GM19239 (cell line): ENCODE measurements at regions not wholly inside any gene's neighbourhood (a gene's known extent, or its start where the extent isn't known, plus 50 kb on each side); places are given as distances from the start of the nearest gene placed in this dataset.
A peak's percentile ranks its signal among the peaks of the same experiment; 100 is the strongest.
"Not testable (repeated sequence)": the region's sequence is repeated elsewhere in the genome, so short reads cannot be mapped to it uniquely, and the experiment has no call there.

Experiments
- DNase-seq: peaks from one replicate; pipeline ENCODE4 v3.0.0; 2011; ENCODE audit warnings: low spot score; ENCODE audit not compliant: insufficient read length
- FAIRE-seq: peaks from 2 replicates; lab custom pipeline; 2011; peaks lifted over from hg19 to GRCh38; lab: Jason Lieb, UNC

DNA sequence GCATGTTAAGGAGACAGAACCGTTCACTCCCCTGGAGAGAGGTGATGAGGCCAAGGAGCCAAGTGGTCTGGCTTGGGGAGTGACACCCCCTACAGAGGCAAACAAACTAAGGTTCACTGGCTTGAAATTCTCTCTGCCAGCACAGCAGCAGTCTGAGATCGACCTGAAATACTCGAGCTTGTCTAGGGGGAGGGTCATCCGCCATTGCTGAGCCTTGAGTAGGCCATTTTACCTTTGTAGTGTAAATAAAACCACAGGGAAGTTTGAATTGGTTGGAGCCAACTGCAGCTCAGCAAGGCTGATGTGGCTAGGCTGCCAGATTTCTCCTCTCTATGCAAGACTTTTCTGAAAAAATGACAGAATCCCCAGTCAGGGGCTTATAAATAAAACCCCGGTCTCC lies 52.9 kb downstream of the CDY2B start:
- FAIRE-seq, DNase-seq: not testable (repeated sequence)

- not testable (repeated sequence) for FAIRE-seq, DNase-seq
Observed at GRCh38 chrY:17819700-17820099, 60.3 kb downstream of the CDY2B start.

- DNase-seq, FAIRE-seq: not testable (repeated sequence)
Observed at GRCh38 chrY:17819025-17819646, 60.9 kb downstream of the CDY2B start.

DNA sequence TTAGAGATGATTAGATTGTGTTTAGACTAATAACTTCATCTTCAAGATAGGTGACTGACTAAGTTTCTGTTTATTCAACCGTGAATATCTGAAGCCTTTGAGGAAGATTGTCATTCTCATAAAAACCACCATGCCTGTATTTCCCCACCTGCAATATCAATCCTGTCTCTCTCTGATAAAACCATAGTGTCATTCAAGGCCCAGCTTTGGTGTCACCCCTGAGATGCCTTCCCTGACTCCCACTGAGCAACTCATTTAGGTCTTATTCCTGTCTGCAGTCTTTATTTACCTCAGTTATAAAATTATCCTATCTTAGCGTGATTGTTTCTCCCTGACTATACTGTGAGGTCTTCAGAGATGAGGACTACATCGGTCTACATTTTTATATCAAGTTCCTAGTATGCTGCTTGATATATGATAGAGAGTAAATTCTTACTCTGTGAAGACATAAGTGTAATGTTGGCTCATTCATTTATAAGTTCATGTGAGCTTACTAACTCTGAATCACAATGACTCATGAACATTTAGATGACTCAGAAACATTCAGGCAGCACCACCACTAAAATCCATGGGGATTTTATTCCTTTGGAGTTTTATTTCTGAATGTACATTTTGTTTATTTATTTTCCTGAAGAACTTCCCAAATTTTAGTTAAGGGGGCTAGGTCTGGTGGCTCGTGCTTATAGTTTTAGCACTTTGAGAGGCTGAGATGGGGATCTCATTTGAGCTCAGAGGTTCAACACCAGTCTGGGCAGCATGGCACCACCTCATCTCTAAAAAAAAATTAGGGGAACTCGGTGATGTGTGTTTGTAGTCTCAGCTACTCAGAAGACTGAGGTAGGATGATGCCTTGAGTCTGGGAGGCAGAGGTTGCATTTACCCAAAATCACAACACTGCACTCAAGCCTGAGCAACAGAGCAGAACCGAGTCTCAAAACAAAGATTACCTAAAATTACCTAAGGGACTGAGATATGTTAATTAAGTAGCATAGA lies 62.6 kb downstream of the CDY2B start:
- not testable (repeated sequence) for FAIRE-seq, DNase-seq

GRCh38 chrY:17812664-17813063 lies 67.4 kb downstream of the CDY2B start:
- not testable (repeated sequence) for FAIRE-seq, DNase-seq

DNA sequence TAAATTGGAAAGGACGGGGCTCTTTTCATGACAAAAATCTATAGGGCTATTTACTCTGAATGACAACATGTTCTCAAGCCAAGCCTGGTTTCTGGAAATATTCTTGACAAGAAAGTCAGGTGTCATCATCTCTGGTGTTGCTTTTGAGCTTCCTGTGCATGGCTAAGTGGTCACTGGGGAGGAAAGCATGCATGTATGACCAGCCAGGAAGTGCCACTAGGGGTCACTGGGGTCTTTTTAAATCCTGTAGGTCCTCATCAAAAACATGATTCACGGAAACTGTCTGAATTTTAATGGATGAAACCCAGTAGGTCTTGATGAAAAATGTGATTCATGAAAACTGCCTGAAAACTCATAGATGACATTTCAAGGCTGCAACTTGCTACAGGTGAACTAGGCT lies 80.1 kb downstream of the CDY2B start:
- FAIRE-seq = peak; percentile 71
- not testable (repeated sequence) for DNase-seq

GRCh38 chrY:17787214-17787613 lies 92.8 kb downstream of the CDY2B start:
- not testable (repeated sequence) for FAIRE-seq, DNase-seq

DNA sequence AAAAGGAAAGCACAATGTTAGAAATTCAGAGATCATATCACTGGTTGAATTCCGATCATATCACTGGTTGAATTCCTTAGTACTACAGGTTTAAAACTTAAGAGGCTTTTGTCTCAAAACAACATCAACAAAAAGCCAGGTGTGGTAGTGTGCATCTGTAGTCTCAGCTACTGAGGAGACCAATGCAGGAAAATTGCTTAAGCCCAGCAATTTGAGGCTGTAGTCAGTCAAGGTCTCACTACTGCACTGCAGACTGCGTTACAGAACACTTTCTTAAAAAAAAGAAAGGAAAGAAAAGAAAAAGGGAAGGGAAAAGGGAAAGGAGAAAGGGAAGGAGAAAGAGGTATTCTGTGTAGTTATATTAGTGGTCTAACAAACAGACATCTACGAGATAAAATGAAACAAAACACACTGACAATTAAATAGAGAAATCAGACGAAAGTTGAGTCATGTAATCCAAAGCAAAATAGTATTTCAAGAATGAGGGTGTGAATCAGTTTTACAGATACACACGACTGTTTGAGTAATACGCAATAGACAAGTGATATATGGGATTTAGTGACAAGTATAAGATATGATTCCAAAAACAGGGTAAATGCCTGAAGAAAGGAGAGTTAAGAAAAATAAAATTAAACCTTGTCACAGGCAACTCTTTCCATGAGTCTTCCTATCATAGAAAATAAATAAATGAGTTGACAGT lies 113.9 kb downstream of the CDY2B start:
- not testable (repeated sequence) for DNase-seq, FAIRE-seq

DNA sequence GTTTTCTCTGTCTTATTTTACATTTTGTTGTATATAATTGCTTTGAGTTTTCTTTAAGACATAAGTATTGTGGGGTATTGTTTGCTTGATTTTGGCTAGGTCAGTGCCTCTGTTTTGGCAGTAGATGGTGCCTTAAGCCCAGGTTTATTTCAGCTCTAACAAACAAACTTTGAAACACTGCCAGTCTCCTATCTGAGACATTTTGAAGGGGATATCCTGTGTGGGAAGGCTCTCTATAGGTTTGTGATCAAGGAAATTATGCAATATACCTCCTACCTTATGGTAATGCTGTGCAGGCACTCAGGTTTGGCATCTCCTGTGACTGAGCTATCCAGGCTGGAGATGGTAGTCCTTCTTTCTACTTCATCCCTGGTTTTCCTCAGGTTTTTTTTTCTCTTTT lies 120.8 kb downstream of the CDY2B start:
- DNase-seq, FAIRE-seq: not testable (repeated sequence)

- FAIRE-seq, DNase-seq: not testable (repeated sequence)
Observed at GRCh38 chrY:17752887-17753497, 127.0 kb downstream of the CDY2B start.

DNA sequence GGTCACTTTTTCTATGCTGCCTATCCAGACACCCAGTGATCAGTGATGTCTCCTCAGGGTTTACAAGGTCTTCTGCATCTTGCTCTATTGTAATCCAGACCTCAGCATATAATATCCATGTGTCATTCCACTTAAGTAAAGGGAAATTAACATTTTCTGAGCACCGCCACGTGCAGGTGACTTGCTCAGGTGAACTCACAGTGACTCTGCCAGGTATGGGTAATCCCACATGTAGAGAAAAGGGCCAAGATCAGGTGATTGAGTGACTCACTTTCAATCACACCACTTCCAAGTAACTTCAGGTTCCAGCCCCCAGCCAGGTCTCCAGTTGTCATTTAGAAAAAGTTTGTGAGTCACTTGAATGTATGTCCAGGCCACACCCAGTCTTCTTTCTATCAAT lies 140.2 kb downstream of the CDY2B start:
- not testable (repeated sequence) for DNase-seq
- FAIRE-seq = peak; percentile 53

DNA sequence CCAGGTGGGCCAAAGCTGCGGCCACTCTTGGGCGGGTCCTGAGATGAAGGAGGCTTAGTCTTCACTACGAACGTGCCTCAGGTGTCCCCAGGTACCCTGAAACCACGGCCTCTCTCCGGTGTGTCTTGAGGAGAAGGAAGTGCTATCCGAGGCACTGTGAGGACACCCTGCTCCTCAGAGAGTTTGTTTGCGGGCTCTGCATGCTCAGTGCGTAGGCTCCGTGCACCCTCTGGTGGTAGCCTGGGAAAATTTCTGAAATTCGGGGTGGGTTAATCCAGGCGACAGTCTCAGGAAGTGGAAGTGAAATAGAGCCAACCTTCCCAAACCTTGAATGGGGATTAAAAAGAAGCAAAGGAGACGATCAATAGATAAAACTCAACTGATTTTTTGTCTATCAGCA lies 150.5 kb downstream of the CDY2B start:
- DNase-seq = not testable (repeated sequence)
- FAIRE-seq = peak; percentile 80

DNA sequence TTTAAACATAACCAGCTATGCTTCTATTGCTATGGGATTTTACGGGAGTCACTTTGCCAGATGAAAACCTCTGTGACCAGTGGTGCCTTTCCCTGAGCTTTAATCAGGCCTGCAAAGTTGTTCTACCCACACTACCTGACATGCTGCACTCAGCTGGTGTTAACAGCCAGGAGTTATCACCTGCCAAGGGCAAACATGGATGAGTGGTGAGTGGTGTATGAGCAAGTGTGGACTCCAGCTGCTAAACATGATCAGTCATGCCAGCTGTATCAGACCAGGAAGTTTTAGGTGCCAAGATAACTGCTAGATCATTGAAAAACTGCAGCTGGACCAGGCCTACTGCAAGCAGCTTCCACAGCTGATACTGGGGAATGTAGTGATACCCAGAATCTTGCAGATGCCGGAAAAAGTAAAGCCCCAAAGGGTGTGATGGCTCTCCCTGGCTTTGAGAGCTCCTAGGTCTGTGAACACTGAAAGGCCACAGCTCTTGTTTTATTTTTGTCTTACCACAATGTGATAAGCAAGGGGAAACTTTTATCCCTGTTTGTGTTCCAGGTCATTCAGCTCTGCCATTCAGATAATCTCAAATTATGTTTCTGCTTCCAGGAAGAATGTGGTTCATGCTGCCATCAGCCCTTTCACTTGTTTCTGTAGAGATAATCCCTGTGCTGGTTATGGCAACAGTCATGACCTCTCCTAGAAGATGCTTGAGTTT lies 163.5 kb downstream of the CDY2B start:
- DNase-seq = not testable (repeated sequence)
- peak; percentile 78 for FAIRE-seq

DNA sequence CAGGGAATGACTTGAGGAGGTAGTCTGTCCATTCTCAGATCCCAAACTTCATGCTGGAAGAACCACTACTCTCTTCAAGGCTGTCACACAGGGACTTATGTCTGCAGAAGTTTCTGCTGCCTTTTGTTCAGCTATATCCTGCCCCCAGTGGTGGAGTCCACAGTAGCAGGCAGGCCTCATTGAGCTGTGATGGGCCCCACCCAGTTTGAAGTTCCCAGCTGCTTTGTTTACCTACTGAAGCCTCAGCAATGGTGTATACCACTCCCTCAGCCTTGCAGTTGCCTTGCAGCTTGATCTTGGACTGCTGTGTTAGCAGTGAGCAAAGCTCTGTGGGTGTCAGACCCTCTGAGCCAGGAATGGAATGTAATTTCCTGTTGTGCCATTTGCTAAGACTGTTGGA lies 212.0 kb downstream of the CDY2B start:
- DNase-seq, FAIRE-seq: not testable (repeated sequence)

GRCh38 chrY:17643052-17643451 lies 237.0 kb downstream of the CDY2B start:
- DNase-seq, FAIRE-seq: not testable (repeated sequence)

- not testable (repeated sequence) for DNase-seq, FAIRE-seq
Observed at GRCh38 chrY:17634484-17634883, 245.5 kb downstream of the CDY2B start.

DNA sequence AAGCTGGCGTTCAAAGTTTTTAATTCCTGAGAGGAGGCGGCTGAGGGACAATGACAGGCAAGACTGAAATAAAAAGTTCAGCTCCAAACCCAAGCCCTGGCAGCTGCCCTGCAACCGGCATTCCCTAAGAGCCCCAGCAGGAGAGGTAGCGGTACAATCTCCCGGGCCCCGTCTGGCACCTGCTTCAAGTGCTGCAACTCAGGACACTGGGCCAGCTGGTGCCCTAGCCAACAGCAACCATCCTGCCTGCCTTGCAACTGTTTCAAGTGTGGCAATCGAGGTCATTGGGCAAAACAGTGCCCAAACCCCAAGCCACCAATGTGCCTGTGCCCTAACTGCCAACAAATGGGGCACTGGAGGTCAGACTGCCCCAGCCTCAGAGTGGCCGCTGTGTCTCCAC lies 268.8 kb downstream of the CDY2B start:
- not testable (repeated sequence) for DNase-seq, FAIRE-seq

- FAIRE-seq, DNase-seq: not testable (repeated sequence)
Observed at GRCh38 chrY:17610649-17611048, 269.4 kb downstream of the CDY2B start.

DNA sequence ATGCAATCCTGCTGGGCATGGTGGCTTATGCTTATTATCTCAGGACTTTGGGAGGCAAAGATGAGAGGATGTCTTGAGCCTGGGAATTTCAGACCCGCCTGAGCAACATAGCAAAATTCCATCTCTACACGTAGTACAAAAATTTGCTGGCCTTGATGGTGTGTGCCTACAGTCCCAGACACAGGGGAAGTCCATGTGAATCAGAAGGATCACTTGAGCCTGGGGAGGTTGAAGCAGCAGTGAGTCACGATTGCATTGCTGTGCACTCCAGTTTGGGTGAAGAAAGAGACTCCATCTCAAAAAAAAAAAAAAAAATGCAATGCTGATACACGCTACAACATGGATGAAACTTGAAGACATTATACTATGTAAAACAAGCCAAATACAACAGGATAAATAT lies 272.9 kb downstream of the CDY2B start:
- not testable (repeated sequence) for FAIRE-seq, DNase-seq
